ENCODE measurements at regions not wholly inside any gene's neighbourhood (a gene's known extent, or its start where the extent isn't known, plus 50 kb on each side); places are given as distances from the start of the nearest gene placed in this dataset.

DNA sequence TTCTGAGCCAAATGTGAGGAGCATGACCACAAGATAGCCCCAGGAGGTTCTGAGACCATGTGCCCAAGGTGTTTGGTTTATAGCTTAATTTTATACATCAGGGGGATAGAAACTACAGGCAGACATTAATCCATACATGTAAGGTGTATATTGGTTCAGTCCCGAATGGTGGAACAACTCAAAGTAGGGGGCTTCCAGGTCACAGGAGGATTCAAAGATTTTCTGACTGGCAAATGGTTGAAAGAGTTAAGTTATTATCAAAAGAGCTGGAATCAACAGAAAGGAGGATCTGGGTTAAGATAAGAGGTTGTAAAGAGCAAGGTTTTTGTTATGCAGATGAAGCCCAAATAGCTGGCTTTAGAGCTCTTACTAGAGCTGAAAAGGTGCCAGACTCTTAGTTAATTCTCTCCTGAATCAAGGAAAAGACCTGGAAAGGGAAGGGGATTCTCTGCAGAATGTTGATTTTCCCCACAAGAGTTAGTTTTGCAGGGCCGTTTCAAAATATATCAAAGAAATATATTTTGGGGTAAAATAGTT, 640.0 kb downstream of the IPMK start:
- BruUV-seq (replicated peaks) = no TSS peak
- in situ Hi-C loops (cut with HindIII; ENCODE audit: low pct_unique_long_range_greater_than_20kb, low sequenced_read_pairs) = no loop called here
- no peaks in the 10 kb centered on the region for H3K27me3 ChIP-seq (ENCODE audit: control insufficient read depth, insufficient read depth, low read length)
- ChIA-PET CTCF (no interaction called here), POLR2A (no interaction called here)
- H3K4me3 ChIP-seq (ENCODE audit: low read depth in 2 of 2, low read length in 2 of 2) = no peak overlapping the region
- intact Hi-C loops (cut with micrococcal nuclease; ENCODE audit: unreplicated experiment) = no loop called here
- no peaks in the 10 kb centered on the region for H3K4me1 ChIP-seq (ENCODE audit: control insufficient read depth, insufficient read depth, low read length)
- TF ChIP-seq TCF7L2 (IDR thresholded peaks at IDR 0.05; ENCODE audit: low read depth, low read length) = no peak
- TF ChIP-seq, protein P1, sequence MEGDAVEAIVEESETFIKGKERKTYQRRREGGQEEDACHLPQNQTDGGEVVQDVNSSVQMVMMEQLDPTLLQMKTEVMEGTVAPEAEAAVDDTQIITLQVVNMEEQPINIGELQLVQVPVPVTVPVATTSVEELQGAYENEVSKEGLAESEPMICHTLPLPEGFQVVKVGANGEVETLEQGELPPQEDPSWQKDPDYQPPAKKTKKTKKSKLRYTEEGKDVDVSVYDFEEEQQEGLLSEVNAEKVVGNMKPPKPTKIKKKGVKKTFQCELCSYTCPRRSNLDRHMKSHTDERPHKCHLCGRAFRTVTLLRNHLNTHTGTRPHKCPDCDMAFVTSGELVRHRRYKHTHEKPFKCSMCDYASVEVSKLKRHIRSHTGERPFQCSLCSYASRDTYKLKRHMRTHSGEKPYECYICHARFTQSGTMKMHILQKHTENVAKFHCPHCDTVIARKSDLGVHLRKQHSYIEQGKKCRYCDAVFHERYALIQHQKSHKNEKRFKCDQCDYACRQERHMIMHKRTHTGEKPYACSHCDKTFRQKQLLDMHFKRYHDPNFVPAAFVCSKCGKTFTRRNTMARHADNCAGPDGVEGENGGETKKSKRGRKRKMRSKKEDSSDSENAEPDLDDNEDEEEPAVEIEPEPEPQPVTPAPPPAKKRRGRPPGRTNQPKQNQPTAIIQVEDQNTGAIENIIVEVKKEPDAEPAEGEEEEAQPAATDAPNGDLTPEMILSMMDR (IDR thresholded peaks at IDR 0.05) = no peak
- TF ChIP-seq POLR2AphosphoS5 (IDR thresholded peaks at IDR 0.05; ENCODE audit: low read depth, low read length) = no peak
- TF ChIP-seq, protein P2, sequence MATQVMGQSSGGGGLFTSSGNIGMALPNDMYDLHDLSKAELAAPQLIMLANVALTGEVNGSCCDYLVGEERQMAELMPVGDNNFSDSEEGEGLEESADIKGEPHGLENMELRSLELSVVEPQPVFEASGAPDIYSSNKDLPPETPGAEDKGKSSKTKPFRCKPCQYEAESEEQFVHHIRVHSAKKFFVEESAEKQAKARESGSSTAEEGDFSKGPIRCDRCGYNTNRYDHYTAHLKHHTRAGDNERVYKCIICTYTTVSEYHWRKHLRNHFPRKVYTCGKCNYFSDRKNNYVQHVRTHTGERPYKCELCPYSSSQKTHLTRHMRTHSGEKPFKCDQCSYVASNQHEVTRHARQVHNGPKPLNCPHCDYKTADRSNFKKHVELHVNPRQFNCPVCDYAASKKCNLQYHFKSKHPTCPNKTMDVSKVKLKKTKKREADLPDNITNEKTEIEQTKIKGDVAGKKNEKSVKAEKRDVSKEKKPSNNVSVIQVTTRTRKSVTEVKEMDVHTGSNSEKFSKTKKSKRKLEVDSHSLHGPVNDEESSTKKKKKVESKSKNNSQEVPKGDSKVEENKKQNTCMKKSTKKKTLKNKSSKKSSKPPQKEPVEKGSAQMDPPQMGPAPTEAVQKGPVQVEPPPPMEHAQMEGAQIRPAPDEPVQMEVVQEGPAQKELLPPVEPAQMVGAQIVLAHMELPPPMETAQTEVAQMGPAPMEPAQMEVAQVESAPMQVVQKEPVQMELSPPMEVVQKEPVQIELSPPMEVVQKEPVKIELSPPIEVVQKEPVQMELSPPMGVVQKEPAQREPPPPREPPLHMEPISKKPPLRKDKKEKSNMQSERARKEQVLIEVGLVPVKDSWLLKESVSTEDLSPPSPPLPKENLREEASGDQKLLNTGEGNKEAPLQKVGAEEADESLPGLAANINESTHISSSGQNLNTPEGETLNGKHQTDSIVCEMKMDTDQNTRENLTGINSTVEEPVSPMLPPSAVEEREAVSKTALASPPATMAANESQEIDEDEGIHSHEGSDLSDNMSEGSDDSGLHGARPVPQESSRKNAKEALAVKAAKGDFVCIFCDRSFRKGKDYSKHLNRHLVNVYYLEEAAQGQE (IDR thresholded peaks at IDR 0.05; ENCODE audit: insufficient read depth in 1 of 2, low read depth in 2 of 2, low read length in 1 of 2) = no peak
- TF ChIP-seq SIN3A (IDR thresholded peaks at IDR 0.05; ENCODE audit: borderline replicate concordance, insufficient read depth, low read depth, low read length) = no peak
- no peak overlapping the region for H3K27ac ChIP-seq (ENCODE audit: low read length)
- no peaks in the 10 kb centered on the region for H3K9me3 ChIP-seq (ENCODE audit: control insufficient read depth, insufficient read depth, low read depth, low read length)
- DNase-seq (ENCODE audit: low read depth, low spot score) (no peak), ATAC-seq (no peak)
- no peaks in the 10 kb centered on the region for H3K36me3 ChIP-seq (ENCODE audit: control insufficient read depth, insufficient read depth, low read length)

DNA sequence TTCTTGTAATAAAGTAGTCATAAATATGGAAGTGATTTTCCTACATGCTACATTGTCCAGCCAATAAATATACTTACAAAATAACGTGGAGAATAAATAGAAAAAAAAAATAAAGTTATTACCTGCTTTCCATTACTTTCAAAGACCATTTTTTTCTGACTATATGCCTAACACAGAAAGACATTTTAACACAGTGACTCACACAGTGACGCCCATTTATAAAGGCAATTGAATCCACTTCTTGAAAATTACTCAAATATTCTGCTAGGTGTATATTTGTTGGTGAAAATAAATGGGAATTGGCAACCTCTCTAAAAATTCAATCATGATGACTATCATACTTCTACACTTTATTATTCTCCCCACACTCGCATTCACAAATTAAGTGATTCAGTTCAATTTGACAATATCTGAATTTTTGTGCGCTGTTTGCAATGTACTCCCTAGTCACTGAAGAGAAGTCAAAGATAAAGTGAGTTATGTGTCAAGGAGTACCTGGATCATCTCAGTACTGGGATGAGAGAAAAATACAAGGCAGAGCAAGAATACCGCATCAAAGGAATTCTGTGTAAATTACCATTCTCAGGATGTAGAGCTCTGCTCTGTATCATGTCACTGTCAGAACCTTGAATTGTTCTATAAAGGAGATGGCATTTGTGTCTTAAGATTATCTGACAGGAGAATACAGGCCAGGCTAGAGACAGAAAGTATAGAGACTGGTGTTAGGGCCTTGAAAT, 642.7 kb downstream of the IPMK start:
- no peak for DNase-seq (ENCODE audit: low read depth, low spot score)
- CTCF ChIA-PET = no interaction called here
- intact Hi-C loops (cut with micrococcal nuclease; ENCODE audit: unreplicated experiment) = no loop called here

More for the DNA sequence above, 642.7 kb downstream of the IPMK start:
- no peaks in the 10 kb centered on the region for H3K36me3 ChIP-seq (ENCODE audit: control insufficient read depth, insufficient read depth, low read length)
- no peak for ATAC-seq
- in situ Hi-C loops (cut with HindIII; ENCODE audit: low pct_unique_long_range_greater_than_20kb, low sequenced_read_pairs) = no loop called here
- POLR2A ChIA-PET = no interaction called here
- H3K4me1 ChIP-seq (ENCODE audit: control insufficient read depth, insufficient read depth, low read length) = no peaks in the 10 kb centered on the region
- BruUV-seq (replicated peaks) = no TSS peak
- TF ChIP-seq, protein P1 (IDR thresholded peaks at IDR 0.05) = no peak
- TF ChIP-seq, protein P2 (IDR thresholded peaks at IDR 0.05; ENCODE audit: insufficient read depth in 1 of 2, low read depth in 2 of 2, low read length in 1 of 2) = no peak
- TF ChIP-seq SIN3A (IDR thresholded peaks at IDR 0.05; ENCODE audit: borderline replicate concordance, insufficient read depth, low read depth, low read length) (no peak), POLR2AphosphoS5 (IDR thresholded peaks at IDR 0.05; ENCODE audit: low read depth, low read length) (no peak), TCF7L2 (IDR thresholded peaks at IDR 0.05; ENCODE audit: low read depth, low read length) (no peak)
- H3K27ac ChIP-seq (ENCODE audit: low read length) = no peak overlapping the region
- H3K4me3 ChIP-seq (ENCODE audit: low read depth in 2 of 2, low read length in 2 of 2) = no peak overlapping the region
- no peaks in the 10 kb centered on the region for H3K9me3 ChIP-seq (ENCODE audit: control insufficient read depth, insufficient read depth, low read depth, low read length)
- H3K27me3 ChIP-seq (ENCODE audit: control insufficient read depth, insufficient read depth, low read length) = no peaks in the 10 kb centered on the region

Data from Panc1 (cell line).